ENCODE measurements at regions not wholly inside any gene's neighbourhood (a gene's known extent, or its start where the extent isn't known, plus 50 kb on each side); places are given as distances from the start of the nearest gene placed in this dataset.

- POLR2A ChIA-PET: no interaction called here
- Mint-ChIP-seq H3K4me3 (no peak overlapping the region), H3K36me3 (no peaks in the 10 kb centered on the region), H3K27me3 (peaks cover 0 to 4% of the 10 kb centered on the region in 2 donors), H3K4me1 (no peaks in the 10 kb centered on the region), H3K27ac (no peak overlapping the region), H3K9me3 (no peaks in the 10 kb centered on the region)
- no peak overlapping the region for H3K27ac ChIP-seq (ENCODE audit: low read length)
- WGBS (ENCODE audit: insufficient coverage): 84% methylated on average over 8 of the region's 17 CpGs
- DNase-seq (no peak), ATAC-seq (replicated peaks in 1 of 4) (no peak)
- H3K9me3 ChIP-seq: no peaks in the 10 kb centered on the region
- H3K36me3 ChIP-seq (ENCODE audit: control insufficient read depth in 2 of 2, extremely low read depth in 1 of 2, insufficient read depth in 1 of 2, low read length in 1 of 2): no peaks in the 10 kb centered on the region
- CTCF ChIA-PET: no interaction called here
- H3K4me3 ChIP-seq (ENCODE audit: control insufficient read depth in 1 of 2, extremely low read depth in 1 of 2, low read length in 1 of 2): no peak overlapping the region
- no peaks in the 10 kb centered on the region for H3K4me1 ChIP-seq (ENCODE audit: control insufficient read depth in 1 of 2, extremely low read depth in 1 of 2, insufficient read depth in 2 of 2, low read length in 2 of 2)
- H3K27me3 ChIP-seq (replicated peaks in 1 of 2; ENCODE audit: control insufficient read depth in 2 of 2, extremely low read depth in 1 of 2, insufficient read depth in 2 of 2, low read length in 1 of 2): peaks cover 0 to 44% of the 10 kb centered on the region in 2 experiments
These were observed 72.2 kb upstream of the OTOS start for GRCh38 chr2:240212425-240213225.

GRCh38 chr2:240213226-240213475 lies 72.7 kb upstream of the OTOS start:
- Histone ChIP-seq H3K27ac (ENCODE audit: low read length) (no peak overlapping the region), H3K4me1 (ENCODE audit: control insufficient read depth in 1 of 2, extremely low read depth in 1 of 2, insufficient read depth in 2 of 2, low read length in 2 of 2) (no peaks in the 10 kb centered on the region), H3K27me3 (replicated peaks in 1 of 2; ENCODE audit: control insufficient read depth in 2 of 2, extremely low read depth in 1 of 2, insufficient read depth in 2 of 2, low read length in 1 of 2) (peaks cover 0 to 44% of the 10 kb centered on the region in 2 experiments), H3K9me3 (no peaks in the 10 kb centered on the region), H3K4me3 (ENCODE audit: control insufficient read depth in 1 of 2, extremely low read depth in 1 of 2, low read length in 1 of 2) (no peak overlapping the region), H3K36me3 (ENCODE audit: control insufficient read depth in 2 of 2, extremely low read depth in 1 of 2, insufficient read depth in 1 of 2, low read length in 1 of 2) (no peaks in the 10 kb centered on the region)
- CTCF ChIA-PET: no interaction called here
- H3K36me3 Mint-ChIP-seq: no peaks in the 10 kb centered on the region
- ATAC-seq (replicated peaks in 1 of 4) (no peak), DNase-seq (no peak)
- WGBS (ENCODE audit: insufficient coverage): 82% methylated on average over 5 of the region's 6 CpGs
- POLR2A ChIA-PET: no interaction called here
- peaks cover 0 to 4% of the 10 kb centered on the region in 2 donors for H3K27me3 Mint-ChIP-seq
- H3K9me3 Mint-ChIP-seq: no peaks in the 10 kb centered on the region
- H3K4me1 Mint-ChIP-seq: no peaks in the 10 kb centered on the region
- no peak overlapping the region for H3K27ac Mint-ChIP-seq
- H3K4me3 Mint-ChIP-seq: no peak overlapping the region

GRCh38 chr2:240213476-240214421 lies 73.3 kb upstream of the OTOS start:
- Mint-ChIP-seq H3K4me3 (no peak overlapping the region), H3K36me3 (no peaks in the 10 kb centered on the region), H3K27me3 (peaks cover 0 to 4% of the 10 kb centered on the region in 2 donors), H3K27ac (no peak overlapping the region), H3K4me1 (no peaks in the 10 kb centered on the region), H3K9me3 (no peaks in the 10 kb centered on the region)
- POLR2A ChIA-PET: interaction anchor here in 1 of 2 donors (0.7 kb wide), 1 partner anchor 132 kb away, joined by 3 read pairs; no protein-coding TSS in a partner anchor
- H3K36me3 ChIP-seq (ENCODE audit: control insufficient read depth in 2 of 2, extremely low read depth in 1 of 2, insufficient read depth in 1 of 2, low read length in 1 of 2): no peaks in the 10 kb centered on the region
- H3K4me3 ChIP-seq (ENCODE audit: control insufficient read depth in 1 of 2, extremely low read depth in 1 of 2, low read length in 1 of 2): no peak overlapping the region
- CTCF ChIA-PET: no interaction called here
- 82% methylated on average over 21 of the region's 22 CpGs for WGBS (ENCODE audit: insufficient coverage)
- peaks cover 0 to 44% of the 10 kb centered on the region in 2 experiments for H3K27me3 ChIP-seq (replicated peaks in 1 of 2; ENCODE audit: control insufficient read depth in 2 of 2, extremely low read depth in 1 of 2, insufficient read depth in 2 of 2, low read length in 1 of 2)
- DNase-seq: no peak
- H3K4me1 ChIP-seq (ENCODE audit: control insufficient read depth in 1 of 2, extremely low read depth in 1 of 2, insufficient read depth in 2 of 2, low read length in 2 of 2): no peaks in the 10 kb centered on the region
- ATAC-seq (replicated peaks in 1 of 4): no peak
- no peaks in the 10 kb centered on the region for H3K9me3 ChIP-seq
- no peak overlapping the region for H3K27ac ChIP-seq (ENCODE audit: low read length)

- Histone ChIP-seq H3K9me3 (no peaks in the 10 kb centered on the region), H3K4me3 (ENCODE audit: control insufficient read depth in 1 of 2, extremely low read depth in 1 of 2, low read length in 1 of 2) (no peak overlapping the region), H3K36me3 (ENCODE audit: control insufficient read depth in 2 of 2, extremely low read depth in 1 of 2, insufficient read depth in 1 of 2, low read length in 1 of 2) (no peaks in the 10 kb centered on the region), H3K27ac (ENCODE audit: low read length) (no peak overlapping the region), H3K4me1 (ENCODE audit: control insufficient read depth in 1 of 2, extremely low read depth in 1 of 2, insufficient read depth in 2 of 2, low read length in 2 of 2) (no peaks in the 10 kb centered on the region), H3K27me3 (replicated peaks in 1 of 2; ENCODE audit: control insufficient read depth in 2 of 2, extremely low read depth in 1 of 2, insufficient read depth in 2 of 2, low read length in 1 of 2) (peaks cover 2 to 41% of the 10 kb centered on the region in 2 experiments)
- DNase-seq: no peak
- ChIA-PET CTCF (no interaction called here), POLR2A (interaction anchor here in 1 of 2 donors (0.7 kb wide), 1 partner anchor 133 kb away, joined by 3 read pairs; no protein-coding TSS in a partner anchor)
- Mint-ChIP-seq H3K4me3 (no peak overlapping the region), H3K27ac (no peak overlapping the region), H3K9me3 (no peaks in the 10 kb centered on the region), H3K4me1 (no peaks in the 10 kb centered on the region), H3K36me3 (no peaks in the 10 kb centered on the region), H3K27me3 (peaks cover 4 to 7% of the 10 kb centered on the region in 2 donors)
- WGBS (ENCODE audit: insufficient coverage): 86% methylated on average over 25 of the region's 25 CpGs
- no peak for ATAC-seq (replicated peaks in 1 of 4)
These were observed 74.6 kb upstream of the OTOS start for GRCh38 chr2:240214790-240215675.

- no peaks in the 10 kb centered on the region for H3K36me3 ChIP-seq (ENCODE audit: control insufficient read depth in 2 of 2, extremely low read depth in 1 of 2, insufficient read depth in 1 of 2, low read length in 1 of 2)
- Mint-ChIP-seq H3K9me3 (no peaks in the 10 kb centered on the region), H3K27ac (no peak overlapping the region), H3K4me3 (no peak overlapping the region), H3K27me3 (peaks cover 7% of the 10 kb centered on the region in 2 donors), H3K36me3 (no peaks in the 10 kb centered on the region), H3K4me1 (no peaks in the 10 kb centered on the region)
- ATAC-seq (replicated peaks in 1 of 4): no peak
- no peak overlapping the region for H3K27ac ChIP-seq (ENCODE audit: low read length)
- no peak for DNase-seq
- CTCF ChIA-PET: no interaction called here
- POLR2A ChIA-PET: no interaction called here
- H3K27me3 ChIP-seq (replicated peaks in 1 of 2; ENCODE audit: control insufficient read depth in 2 of 2, extremely low read depth in 1 of 2, insufficient read depth in 2 of 2, low read length in 1 of 2): peaks cover 3 to 39% of the 10 kb centered on the region in 2 experiments
- no peaks in the 10 kb centered on the region for H3K4me1 ChIP-seq (ENCODE audit: control insufficient read depth in 1 of 2, extremely low read depth in 1 of 2, insufficient read depth in 2 of 2, low read length in 2 of 2)
- no peaks in the 10 kb centered on the region for H3K9me3 ChIP-seq
- 73% methylated on average over 7 of the region's 8 CpGs for WGBS (ENCODE audit: insufficient coverage)
- H3K4me3 ChIP-seq (ENCODE audit: control insufficient read depth in 1 of 2, extremely low read depth in 1 of 2, low read length in 1 of 2): no peak overlapping the region
These were observed 75.2 kb upstream of the OTOS start for GRCh38 chr2:240215676-240216051.

GRCh38 chr2:240216167-240216566 lies 75.7 kb upstream of the OTOS start:
- H3K36me3 ChIP-seq (ENCODE audit: control insufficient read depth in 2 of 2, extremely low read depth in 1 of 2, insufficient read depth in 1 of 2, low read length in 1 of 2): no peaks in the 10 kb centered on the region
- peaks cover 3 to 34% of the 10 kb centered on the region in 2 experiments for H3K27me3 ChIP-seq (replicated peaks in 1 of 2; ENCODE audit: control insufficient read depth in 2 of 2, extremely low read depth in 1 of 2, insufficient read depth in 2 of 2, low read length in 1 of 2)
- no peaks in the 10 kb centered on the region for H3K9me3 Mint-ChIP-seq
- no peaks in the 10 kb centered on the region for H3K4me1 Mint-ChIP-seq
- H3K27me3 Mint-ChIP-seq: peaks cover 7 to 9% of the 10 kb centered on the region in 2 donors
- H3K4me3 Mint-ChIP-seq: no peak overlapping the region
- no peaks in the 10 kb centered on the region for H3K9me3 ChIP-seq
- ATAC-seq (replicated peaks in 1 of 4) (no peak), DNase-seq (peak in 1 of 35 experiments; percentile 15)
- no peaks in the 10 kb centered on the region for H3K4me1 ChIP-seq (ENCODE audit: control insufficient read depth in 1 of 2, extremely low read depth in 1 of 2, insufficient read depth in 2 of 2, low read length in 2 of 2)
- no peak overlapping the region for H3K27ac Mint-ChIP-seq
- 77% methylated on average over 8 of the region's 8 CpGs for WGBS (ENCODE audit: insufficient coverage)
- no peak overlapping the region for H3K4me3 ChIP-seq (ENCODE audit: control insufficient read depth in 1 of 2, extremely low read depth in 1 of 2, low read length in 1 of 2)
- ChIA-PET POLR2A (no interaction called here), CTCF (no interaction called here)
- no peaks in the 10 kb centered on the region for H3K36me3 Mint-ChIP-seq
- no peak overlapping the region for H3K27ac ChIP-seq (ENCODE audit: low read length)
